ENCODE measurements at regions not wholly inside any gene's neighbourhood (a gene's known extent, or its start where the extent isn't known, plus 50 kb on each side); places are given as distances from the start of the nearest gene placed in this dataset.
"Not testable (repeated sequence)": the region's sequence is repeated elsewhere in the genome, so short reads cannot be mapped to it uniquely, and the experiment has no call there.

GRCh38 chr12:54105809-54106208 is 52.2 kb downstream of the HOXC4 start:
- H3K79me2 ChIP-seq (ENCODE audit: control insufficient read depth, insufficient read depth, low read length); H3K36me3 ChIP-seq (ENCODE audit: control insufficient read depth in 2 of 2, extremely low read depth in 1 of 2, insufficient read depth in 2 of 2, low read length in 2 of 2); H3K4me1 ChIP-seq (ENCODE audit: control insufficient read depth, extremely low read depth, insufficient read depth, low read length); DNase-seq (ENCODE audit: low read depth, low spot score); H4K20me1 ChIP-seq (ENCODE audit: control insufficient read depth, extremely low read depth, insufficient read depth, low read length); FAIRE-seq; H3K27ac ChIP-seq (ENCODE audit: control insufficient read depth, insufficient read depth, low read length); H3K9me1 ChIP-seq (ENCODE audit: control insufficient read depth, extremely low read depth, insufficient read depth, low read length); dilution Hi-C loops (cut with MboI; ENCODE audit: extremely low pct_ligation_motif_present, low sequenced_read_pairs); H3K9ac ChIP-seq (ENCODE audit: control insufficient read depth, extremely low read depth, insufficient read depth, low read length); H3K9me3 ChIP-seq (ENCODE audit: control insufficient read depth, low read depth, low read length); H2AFZ ChIP-seq (ENCODE audit: control insufficient read depth, low read length); H3K4me3 ChIP-seq (ENCODE audit: control insufficient read depth in 2 of 3, extremely low read depth in 1 of 3, insufficient read depth in 2 of 3, low read depth in 1 of 3, low read length in 3 of 3); H3K4me2 ChIP-seq (ENCODE audit: control insufficient read depth, extremely low read depth, insufficient read depth, low read depth, low read length): not testable (repeated sequence)
- peaks cover 19% of the 10 kb centered on the region for H3K27me3 ChIP-seq (ENCODE audit: control insufficient read depth, extremely low read depth, insufficient read depth, low read length)

GRCh38 chr12:54106252-54106651 is 52.6 kb downstream of the HOXC4 start:
- H3K36me3 ChIP-seq (ENCODE audit: control insufficient read depth in 2 of 2, extremely low read depth in 1 of 2, insufficient read depth in 2 of 2, low read length in 2 of 2); FAIRE-seq; DNase-seq (ENCODE audit: low read depth, low spot score); H3K9ac ChIP-seq (ENCODE audit: control insufficient read depth, extremely low read depth, insufficient read depth, low read length); H3K27ac ChIP-seq (ENCODE audit: control insufficient read depth, insufficient read depth, low read length); H4K20me1 ChIP-seq (ENCODE audit: control insufficient read depth, extremely low read depth, insufficient read depth, low read length); H3K4me2 ChIP-seq (ENCODE audit: control insufficient read depth, extremely low read depth, insufficient read depth, low read depth, low read length); H3K4me1 ChIP-seq (ENCODE audit: control insufficient read depth, extremely low read depth, insufficient read depth, low read length); dilution Hi-C loops (cut with MboI; ENCODE audit: extremely low pct_ligation_motif_present, low sequenced_read_pairs); H2AFZ ChIP-seq (ENCODE audit: control insufficient read depth, low read length); H3K79me2 ChIP-seq (ENCODE audit: control insufficient read depth, insufficient read depth, low read length); H3K9me3 ChIP-seq (ENCODE audit: control insufficient read depth, low read depth, low read length); H3K4me3 ChIP-seq (ENCODE audit: control insufficient read depth in 2 of 3, extremely low read depth in 1 of 3, insufficient read depth in 2 of 3, low read depth in 1 of 3, low read length in 3 of 3); H3K9me1 ChIP-seq (ENCODE audit: control insufficient read depth, extremely low read depth, insufficient read depth, low read length): not testable (repeated sequence)
- H3K27me3 ChIP-seq (ENCODE audit: control insufficient read depth, extremely low read depth, insufficient read depth, low read length), result peaks cover 19% of the 10 kb centered on the region

- H3K4me3 ChIP-seq (ENCODE audit: control insufficient read depth in 2 of 3, extremely low read depth in 1 of 3, insufficient read depth in 2 of 3, low read depth in 1 of 3, low read length in 3 of 3); H2AFZ ChIP-seq (ENCODE audit: control insufficient read depth, low read length); H4K20me1 ChIP-seq (ENCODE audit: control insufficient read depth, extremely low read depth, insufficient read depth, low read length); H3K4me2 ChIP-seq (ENCODE audit: control insufficient read depth, extremely low read depth, insufficient read depth, low read depth, low read length); H3K79me2 ChIP-seq (ENCODE audit: control insufficient read depth, insufficient read depth, low read length); FAIRE-seq; H3K36me3 ChIP-seq (ENCODE audit: control insufficient read depth in 2 of 2, extremely low read depth in 1 of 2, insufficient read depth in 2 of 2, low read length in 2 of 2); H3K9ac ChIP-seq (ENCODE audit: control insufficient read depth, extremely low read depth, insufficient read depth, low read length); H3K9me1 ChIP-seq (ENCODE audit: control insufficient read depth, extremely low read depth, insufficient read depth, low read length); dilution Hi-C loops (cut with MboI; ENCODE audit: extremely low pct_ligation_motif_present, low sequenced_read_pairs); H3K4me1 ChIP-seq (ENCODE audit: control insufficient read depth, extremely low read depth, insufficient read depth, low read length); DNase-seq (ENCODE audit: low read depth, low spot score); H3K9me3 ChIP-seq (ENCODE audit: control insufficient read depth, low read depth, low read length); H3K27ac ChIP-seq (ENCODE audit: control insufficient read depth, insufficient read depth, low read length): not testable (repeated sequence)
- H3K27me3 ChIP-seq (ENCODE audit: control insufficient read depth, extremely low read depth, insufficient read depth, low read length), result peaks cover 19% of the 10 kb centered on the region
These were observed 53.4 kb downstream of the HOXC4 start for GRCh38 chr12:54106803-54107579.

GRCh38 chr12:54112336-54112735 is 58.7 kb downstream of the HOXC4 start:
- H2AFZ ChIP-seq (ENCODE audit: control insufficient read depth, low read length); H3K27me3 ChIP-seq (ENCODE audit: control insufficient read depth, extremely low read depth, insufficient read depth, low read length); H3K4me2 ChIP-seq (ENCODE audit: control insufficient read depth, extremely low read depth, insufficient read depth, low read depth, low read length); FAIRE-seq; H3K79me2 ChIP-seq (ENCODE audit: control insufficient read depth, insufficient read depth, low read length); H3K9me3 ChIP-seq (ENCODE audit: control insufficient read depth, low read depth, low read length); H4K20me1 ChIP-seq (ENCODE audit: control insufficient read depth, extremely low read depth, insufficient read depth, low read length); H3K4me3 ChIP-seq (ENCODE audit: control insufficient read depth in 2 of 3, extremely low read depth in 1 of 3, insufficient read depth in 2 of 3, low read depth in 1 of 3, low read length in 3 of 3); DNase-seq (ENCODE audit: low read depth, low spot score); H3K4me1 ChIP-seq (ENCODE audit: control insufficient read depth, extremely low read depth, insufficient read depth, low read length); H3K27ac ChIP-seq (ENCODE audit: control insufficient read depth, insufficient read depth, low read length); H3K9ac ChIP-seq (ENCODE audit: control insufficient read depth, extremely low read depth, insufficient read depth, low read length); H3K9me1 ChIP-seq (ENCODE audit: control insufficient read depth, extremely low read depth, insufficient read depth, low read length); H3K36me3 ChIP-seq (ENCODE audit: control insufficient read depth in 2 of 2, extremely low read depth in 1 of 2, insufficient read depth in 2 of 2, low read length in 2 of 2); dilution Hi-C loops (cut with MboI; ENCODE audit: extremely low pct_ligation_motif_present, low sequenced_read_pairs): not testable (repeated sequence)

GRCh38 chr12:54116055-54116454 is 62.4 kb downstream of the HOXC4 start:
- H3K4me2 ChIP-seq (ENCODE audit: control insufficient read depth, extremely low read depth, insufficient read depth, low read depth, low read length); DNase-seq (ENCODE audit: low read depth, low spot score); H3K79me2 ChIP-seq (ENCODE audit: control insufficient read depth, insufficient read depth, low read length); FAIRE-seq; H3K9ac ChIP-seq (ENCODE audit: control insufficient read depth, extremely low read depth, insufficient read depth, low read length); H3K27me3 ChIP-seq (ENCODE audit: control insufficient read depth, extremely low read depth, insufficient read depth, low read length); H3K4me3 ChIP-seq (ENCODE audit: control insufficient read depth in 2 of 3, extremely low read depth in 1 of 3, insufficient read depth in 2 of 3, low read depth in 1 of 3, low read length in 3 of 3); dilution Hi-C loops (cut with MboI; ENCODE audit: extremely low pct_ligation_motif_present, low sequenced_read_pairs); H2AFZ ChIP-seq (ENCODE audit: control insufficient read depth, low read length); H3K4me1 ChIP-seq (ENCODE audit: control insufficient read depth, extremely low read depth, insufficient read depth, low read length); H4K20me1 ChIP-seq (ENCODE audit: control insufficient read depth, extremely low read depth, insufficient read depth, low read length); H3K27ac ChIP-seq (ENCODE audit: control insufficient read depth, insufficient read depth, low read length); H3K9me1 ChIP-seq (ENCODE audit: control insufficient read depth, extremely low read depth, insufficient read depth, low read length); H3K9me3 ChIP-seq (ENCODE audit: control insufficient read depth, low read depth, low read length); H3K36me3 ChIP-seq (ENCODE audit: control insufficient read depth in 2 of 2, extremely low read depth in 1 of 2, insufficient read depth in 2 of 2, low read length in 2 of 2): not testable (repeated sequence)

All from keratinocyte (primary cell).